ENCODE measurements at regions not wholly inside any gene's neighbourhood (a gene's known extent, or its start where the extent isn't known, plus 50 kb on each side); places are given as distances from the start of the nearest gene placed in this dataset.

DNA sequence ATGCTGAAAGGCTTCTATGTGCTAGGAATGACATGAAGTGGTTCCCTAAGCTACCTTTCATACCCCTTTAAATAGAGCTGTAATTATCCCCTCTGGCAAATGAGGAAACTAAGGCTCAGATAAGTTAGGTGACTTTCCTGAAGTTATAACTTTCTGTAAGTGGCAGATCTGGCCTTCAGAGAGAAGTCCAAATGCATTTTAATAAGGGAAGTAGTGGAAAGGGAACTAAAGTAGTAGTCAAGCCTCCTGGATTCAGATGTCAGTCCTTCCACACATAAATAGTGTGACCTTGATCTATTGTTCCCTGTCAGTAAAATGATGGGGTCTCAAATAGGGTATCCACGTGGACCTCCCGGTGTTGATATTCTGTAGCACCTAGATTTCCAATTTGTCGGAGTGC, 277.7 kb downstream of the EDEM1 start:
- TF ChIP-seq GATA2 (IDR thresholded peaks at IDR 0.05; ENCODE audit: low read depth, low read length) (no peak), GATA3 (IDR thresholded peaks at IDR 0.05; ENCODE audit: low read depth, low read length) (no peak)
